ENCODE measurements at regions not wholly inside any gene's neighbourhood (a gene's known extent, or its start where the extent isn't known, plus 50 kb on each side); places are given as distances from the start of the nearest gene placed in this dataset.
A peak's percentile ranks its signal among the peaks of the same experiment; 100 is the strongest.

DNA sequence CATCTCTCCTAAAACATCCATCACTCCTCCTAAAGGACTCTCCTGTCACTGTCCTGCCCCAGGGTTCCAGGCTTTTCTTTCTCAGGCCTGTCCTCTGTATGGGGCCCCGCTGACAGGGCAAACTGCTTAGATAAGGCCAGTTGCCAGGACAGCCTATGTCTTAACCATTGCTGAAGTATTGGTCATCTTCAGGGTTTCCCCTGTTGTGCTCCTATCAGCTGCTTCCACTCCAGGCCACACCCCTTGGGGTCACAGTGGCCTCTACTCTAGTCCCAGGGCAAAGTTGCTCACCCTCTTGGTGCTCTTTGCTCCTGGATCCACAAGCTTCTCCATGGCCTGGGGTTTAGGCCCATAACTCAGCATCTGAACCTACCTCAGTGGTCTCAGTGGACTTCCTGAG is 138.0 kb upstream of the PJA1 start:
- no peak for DNase-seq

GRCh38 chrX:69299951-69300714 is 134.9 kb upstream of the PJA1 start:
- no peak for DNase-seq

DNA sequence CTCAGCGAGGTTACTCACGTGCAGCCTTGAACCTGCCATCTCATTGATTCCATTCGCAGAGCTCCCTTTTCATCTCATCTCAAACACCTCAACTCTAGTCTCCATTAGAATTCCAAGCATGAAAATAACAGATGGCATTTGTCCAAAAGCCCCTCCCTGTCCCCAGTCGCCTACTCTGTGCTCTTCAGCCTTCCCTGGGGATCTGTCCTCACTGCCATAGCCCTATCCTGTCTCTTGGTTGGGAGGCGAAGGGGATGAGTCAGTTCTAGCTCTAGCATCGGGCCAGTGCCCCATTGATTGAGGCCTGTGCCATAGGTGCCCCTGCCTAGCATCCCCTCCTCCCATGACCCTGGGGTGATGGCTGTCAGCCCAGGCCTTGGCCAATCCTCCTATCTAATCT is 134.0 kb upstream of the PJA1 start:
- no peak for DNase-seq

DNA sequence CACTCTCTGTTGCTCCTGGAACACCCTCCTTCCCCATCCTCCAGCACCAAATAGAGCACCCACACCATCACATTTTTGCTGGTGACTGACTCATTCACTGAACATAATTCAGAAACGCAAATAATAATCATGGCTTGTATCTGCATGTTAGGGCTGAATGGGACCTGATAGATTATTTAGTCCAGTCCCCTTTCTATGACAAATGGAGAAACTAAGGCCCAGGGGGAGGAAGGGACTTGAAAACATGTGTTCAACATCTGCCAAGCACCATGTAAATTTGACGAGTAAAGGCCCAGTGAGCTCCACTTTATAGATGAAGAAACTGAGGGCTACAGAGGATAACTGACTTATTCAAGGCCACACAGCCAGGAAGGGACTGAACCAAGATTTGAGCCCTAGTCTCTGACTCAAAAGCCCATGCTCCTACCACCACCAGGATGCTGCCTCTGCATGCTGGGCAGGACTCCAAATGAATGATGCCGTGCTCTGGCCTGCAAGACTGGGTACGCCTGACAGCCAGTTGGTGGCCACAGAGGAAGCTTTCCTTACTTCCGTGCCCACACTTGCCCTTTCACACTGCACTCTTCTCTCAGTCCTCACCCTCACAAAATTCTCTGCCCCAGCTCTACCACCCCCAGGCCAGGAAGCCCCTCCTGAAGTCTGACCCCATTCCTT is 133.3 kb upstream of the PJA1 start:
- no peak for DNase-seq

DNA sequence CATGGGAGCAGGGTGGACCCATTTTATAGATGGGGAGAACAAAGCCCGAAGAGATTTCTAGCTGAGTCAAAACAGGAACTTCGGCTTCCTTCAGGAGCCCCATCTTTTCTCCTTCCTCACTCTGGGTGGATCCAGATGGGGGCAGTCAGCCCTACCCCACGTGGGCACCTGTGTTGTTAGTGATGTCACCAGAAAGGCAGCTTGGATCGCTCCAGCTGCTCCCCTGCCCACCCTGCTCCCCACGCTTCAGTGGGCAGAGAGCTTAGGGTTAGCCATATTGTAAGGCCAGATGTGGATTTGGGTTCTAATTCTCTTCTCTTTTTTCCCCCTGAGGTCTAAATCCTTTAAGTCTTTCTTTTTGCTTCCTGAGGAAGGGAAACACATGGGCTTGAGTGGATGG is 132.3 kb upstream of the PJA1 start:
- DNase-seq: no peak

- no peak for DNase-seq
These were observed 128.7 kb upstream of the PJA1 start for GRCh38 chrX:69293776-69294601.

- DNase-seq: no peak
These were observed 125.9 kb upstream of the PJA1 start for GRCh38 chrX:69291116-69291515.

- DNase-seq: no peak
These were observed 125.0 kb upstream of the PJA1 start for GRCh38 chrX:69290292-69290691.

DNA sequence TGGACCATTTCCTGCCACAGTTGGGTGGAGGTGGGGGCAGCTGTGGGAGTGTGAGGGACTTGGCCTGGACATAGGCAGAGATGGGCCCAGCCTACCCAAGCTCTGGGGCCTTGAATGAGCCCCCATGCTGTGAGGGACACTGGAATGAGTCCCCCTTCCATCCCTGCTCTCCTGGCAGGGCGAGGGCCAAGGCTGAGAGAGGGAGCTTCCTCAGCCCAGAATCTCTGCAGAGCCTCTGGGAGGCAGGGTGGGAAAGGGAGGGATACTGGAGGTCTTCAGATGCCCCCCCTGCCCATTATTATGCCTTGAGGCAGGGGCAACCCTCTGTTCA is 124.5 kb upstream of the PJA1 start:
- no peak for DNase-seq

- DNase-seq: no peak
These were observed 124.0 kb upstream of the PJA1 start for GRCh38 chrX:69289046-69289792.

GRCh38 chrX:69287095-69287494 is 121.8 kb upstream of the PJA1 start:
- no peak for DNase-seq

DNA sequence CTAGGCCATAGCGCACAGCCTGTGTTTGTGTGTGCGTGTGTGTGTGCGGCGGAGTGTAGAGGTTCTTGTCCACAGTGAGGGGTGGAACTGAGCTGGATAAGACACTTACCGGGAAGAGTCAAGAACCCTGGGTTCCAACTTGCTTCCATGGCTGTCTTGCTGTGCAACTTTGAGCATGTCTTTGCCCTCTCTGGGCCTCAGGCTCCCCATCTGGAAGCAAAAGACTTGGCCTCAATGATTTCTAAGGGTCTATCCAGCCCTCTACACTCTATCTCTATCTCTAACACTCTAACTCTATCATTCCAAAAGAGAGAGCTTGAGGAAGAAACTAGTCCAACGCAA is 121.3 kb upstream of the PJA1 start:
- DNase-seq: no peak

GRCh38 chrX:69285881-69286564 is 120.8 kb upstream of the PJA1 start:
- DNase-seq: peak; percentile 27

- no peak for DNase-seq
These were observed 120.2 kb upstream of the PJA1 start for GRCh38 chrX:69285401-69285877.

DNA sequence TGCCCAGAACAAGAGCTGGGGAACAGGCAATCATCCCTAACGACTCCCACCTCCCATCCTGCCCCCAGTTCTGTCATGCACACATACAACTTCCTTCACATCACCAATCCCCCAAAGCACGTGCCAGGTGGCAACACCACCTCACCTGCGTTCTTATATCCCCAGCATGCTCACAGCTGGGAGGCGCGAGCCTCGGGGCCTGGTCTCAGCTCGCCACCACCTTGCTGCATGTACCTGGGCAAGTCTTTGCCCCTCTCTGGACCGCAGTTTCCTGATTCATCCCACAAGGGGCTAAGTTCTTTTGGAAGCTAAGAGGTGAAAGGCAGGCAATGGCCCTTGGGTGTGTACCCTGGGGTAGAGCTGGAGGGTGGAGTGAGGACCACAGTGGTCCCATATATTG is 119.2 kb upstream of the PJA1 start:
- DNase-seq: no peak

DNA sequence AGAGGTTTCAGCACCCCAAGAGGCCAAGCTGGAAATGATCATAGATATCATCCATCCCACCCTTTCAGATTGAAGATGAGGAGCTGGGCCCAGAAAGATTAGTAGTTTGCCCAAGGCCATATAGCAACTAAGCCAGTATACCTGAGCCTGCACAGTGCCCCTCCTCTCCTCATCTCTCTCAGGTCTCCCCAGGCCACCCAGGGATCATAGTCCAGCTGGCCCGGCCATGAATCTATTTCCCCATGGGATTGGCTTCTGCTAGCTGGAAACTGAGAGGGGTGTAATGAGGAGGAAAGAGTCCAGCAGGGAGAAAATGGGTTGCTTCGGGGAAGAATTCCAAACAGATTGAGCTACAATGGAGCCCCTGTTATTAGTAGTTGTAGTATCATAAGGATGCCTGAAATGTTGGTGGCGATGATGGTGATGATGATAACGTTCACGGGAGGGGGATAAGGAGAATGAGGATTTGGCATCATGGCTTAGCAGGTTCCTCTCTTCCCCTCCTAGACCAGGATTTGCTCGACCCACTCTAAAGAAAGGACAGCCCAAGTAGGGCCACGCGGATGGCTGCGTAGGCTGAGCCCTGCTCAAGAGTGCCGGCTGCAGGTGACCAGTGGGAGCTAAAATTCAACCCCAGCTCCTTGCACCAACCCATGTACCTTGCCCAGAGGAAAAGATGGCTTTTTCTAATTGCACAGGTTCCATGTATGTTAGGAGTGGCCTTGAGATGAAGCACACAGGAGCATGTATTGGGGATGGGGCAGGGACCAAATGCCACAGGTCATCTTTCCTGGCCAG is 117.8 kb upstream of the PJA1 start:
- no peak for DNase-seq

GRCh38 chrX:69280933-69281332 is 115.7 kb upstream of the PJA1 start:
- DNase-seq: no peak

DNA sequence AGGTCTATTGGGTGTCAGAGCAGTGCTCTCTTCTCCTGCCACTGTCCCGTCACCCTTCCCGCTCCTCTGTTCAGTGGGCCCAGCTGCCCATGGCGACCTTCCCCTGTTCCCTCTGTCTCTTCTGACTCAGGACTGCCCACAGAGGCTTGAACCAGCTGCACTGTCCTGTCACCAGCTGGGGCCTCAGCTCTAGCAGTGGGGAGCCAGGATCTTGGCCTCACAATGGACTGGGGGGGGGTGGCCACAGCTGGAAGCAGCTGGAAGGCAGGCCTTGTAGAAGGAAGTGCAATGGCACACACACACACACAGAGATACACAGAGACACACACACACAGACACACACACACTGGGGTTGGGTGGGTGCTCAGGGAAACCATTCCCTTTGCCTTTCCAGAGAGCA is 114.0 kb upstream of the PJA1 start:
- DNase-seq: no peak

DNA sequence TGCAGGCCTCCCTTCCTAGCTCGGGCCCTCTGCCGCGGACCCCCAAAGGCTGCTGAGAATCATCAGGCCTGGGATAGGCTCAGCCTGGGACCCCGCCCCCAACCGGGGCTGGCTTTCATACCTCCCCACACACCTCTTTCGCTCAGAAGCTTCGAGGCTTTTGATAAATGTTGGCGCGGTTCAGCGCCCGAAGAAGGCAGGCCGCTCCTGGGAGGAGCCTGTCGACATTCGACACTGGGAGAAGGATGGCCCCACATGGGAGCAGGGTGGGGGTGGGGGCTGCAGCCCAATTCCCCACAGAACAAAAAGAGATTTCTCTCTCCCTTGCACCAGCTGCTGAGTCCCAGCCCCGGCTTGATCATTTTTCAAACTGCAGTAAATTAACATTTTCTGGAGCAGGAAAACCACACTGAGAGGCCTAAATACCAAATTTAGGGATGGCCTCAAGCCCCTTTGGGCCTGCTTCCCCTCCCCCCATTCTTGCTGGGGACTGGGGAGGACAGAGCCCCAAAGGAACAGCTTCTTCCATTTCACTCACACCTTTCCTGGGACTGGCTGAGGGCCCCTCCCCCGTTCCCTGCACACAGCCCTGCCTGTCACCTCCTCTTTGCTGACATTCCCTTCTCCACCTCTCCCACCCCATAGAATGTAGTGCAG is 112.9 kb upstream of the PJA1 start:
- no peak for DNase-seq

GRCh38 chrX:69277369-69277990 is 112.2 kb upstream of the PJA1 start:
- DNase-seq: no peak

DNA sequence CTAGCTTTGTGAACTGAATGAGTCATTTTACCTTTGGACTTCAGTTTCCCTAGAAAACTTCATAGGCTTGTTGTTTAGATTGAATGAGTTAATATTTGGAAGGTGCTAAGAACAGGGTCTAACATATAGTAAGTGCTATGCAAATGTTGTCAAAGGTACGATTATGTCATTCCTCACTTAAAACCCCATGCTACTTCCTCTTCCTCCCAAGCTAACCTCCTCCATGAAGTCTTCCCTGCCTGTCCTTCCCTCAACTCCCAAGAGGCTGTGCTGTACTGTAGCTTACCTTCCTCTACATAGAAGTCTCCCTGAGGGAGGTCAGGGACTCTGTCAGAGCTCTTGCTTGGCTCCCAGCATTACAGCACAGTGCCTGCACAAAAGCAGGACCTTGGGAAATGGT is 103.4 kb upstream of the PJA1 start:
- no peak for DNase-seq
